ENCODE measurements at regions not wholly inside any gene's neighbourhood (a gene's known extent, or its start where the extent isn't known, plus 50 kb on each side); places are given as distances from the start of the nearest gene placed in this dataset.

DNA sequence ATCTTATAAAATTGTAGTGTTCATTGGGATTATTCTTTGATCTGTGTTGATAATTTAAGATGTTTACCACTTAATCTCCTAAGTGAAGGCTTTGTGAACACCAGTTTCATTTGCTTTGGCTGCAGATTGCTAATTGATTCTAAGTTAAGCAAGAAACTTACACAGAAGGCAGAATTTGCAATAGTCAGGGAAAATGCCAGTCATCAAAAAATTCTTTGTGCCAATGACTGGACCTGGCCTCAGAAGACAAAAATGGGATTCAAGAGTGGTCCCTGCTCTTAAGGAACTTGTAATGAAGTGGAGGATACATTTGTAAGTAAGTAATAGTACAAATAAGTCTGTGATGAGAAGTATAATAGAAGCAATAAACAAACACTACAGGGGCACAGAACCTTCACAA, 63.3 kb upstream of the EXOC2 start:
- no peak for DNase-seq
- in situ Hi-C loops (cut with MboI; ENCODE audit: low pct_unique_long_range_greater_than_20kb, low sequenced_read_pairs): no loop called here

DNA sequence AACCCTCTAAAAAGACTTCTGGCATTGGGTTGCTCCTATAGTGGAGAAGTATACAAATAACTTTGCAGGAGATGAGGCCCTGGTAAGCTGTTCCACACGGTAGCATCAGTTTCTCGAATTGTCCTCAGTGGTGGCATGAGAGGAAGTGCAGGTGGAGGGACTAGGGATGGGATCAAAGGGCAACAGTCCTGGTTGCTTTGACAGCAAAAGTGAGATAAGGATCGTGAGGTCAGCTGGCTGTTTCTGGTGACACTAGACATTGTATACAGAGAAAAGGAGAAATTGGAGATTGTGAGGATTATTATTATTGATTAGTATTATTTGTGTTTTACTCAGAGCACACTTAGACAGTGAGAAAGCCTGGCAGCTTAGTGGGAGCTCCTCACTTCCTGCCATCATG, 61.3 kb upstream of the EXOC2 start:
- in situ Hi-C loops (cut with MboI; ENCODE audit: low pct_unique_long_range_greater_than_20kb, low sequenced_read_pairs): no loop called here
- DNase-seq: no peak

- DNase-seq: no peak
- in situ Hi-C loops (cut with MboI; ENCODE audit: low pct_unique_long_range_greater_than_20kb, low sequenced_read_pairs): no loop called here
Observed at GRCh38 chr6:753486-753885, 60.5 kb upstream of the EXOC2 start.

- in situ Hi-C loops (cut with MboI; ENCODE audit: low pct_unique_long_range_greater_than_20kb, low sequenced_read_pairs): no loop called here
- no peak for DNase-seq
Observed at GRCh38 chr6:752438-752837, 59.5 kb upstream of the EXOC2 start.

DNA sequence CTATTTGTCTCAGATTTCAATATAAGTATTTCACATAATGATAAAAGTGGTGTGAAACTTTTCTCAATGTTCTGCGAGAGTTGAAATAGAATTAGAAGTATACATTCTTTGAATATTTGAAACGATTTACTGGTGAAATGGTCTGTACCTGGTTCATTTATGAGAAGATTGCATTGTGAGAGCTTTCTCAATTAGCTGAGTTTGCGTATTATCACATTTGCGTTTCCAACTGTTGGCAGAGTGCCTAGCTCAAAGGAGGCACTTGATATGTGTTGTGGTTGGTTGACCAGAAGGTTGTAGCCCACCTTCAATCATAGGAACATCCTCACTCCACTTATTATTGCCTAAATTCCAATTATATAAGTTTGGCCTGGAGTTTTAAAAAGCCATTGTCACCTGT, 58.8 kb upstream of the EXOC2 start:
- no peak for DNase-seq
- in situ Hi-C loops (cut with MboI; ENCODE audit: low pct_unique_long_range_greater_than_20kb, low sequenced_read_pairs): no loop called here

- in situ Hi-C loops (cut with MboI; ENCODE audit: low pct_unique_long_range_greater_than_20kb, low sequenced_read_pairs): no loop called here
- no peak for DNase-seq
Observed at GRCh38 chr6:747921-748320, 55.0 kb upstream of the EXOC2 start.

GRCh38 chr6:747028-747427, 54.1 kb upstream of the EXOC2 start:
- peak; percentile 34 for DNase-seq
- in situ Hi-C loops (cut with MboI; ENCODE audit: low pct_unique_long_range_greater_than_20kb, low sequenced_read_pairs): no loop called here

GRCh38 chr6:744666-745353, 51.9 kb upstream of the EXOC2 start:
- in situ Hi-C loops (cut with MboI; ENCODE audit: low pct_unique_long_range_greater_than_20kb, low sequenced_read_pairs): no loop called here
- no peak for DNase-seq

GRCh38 chr6:743320-744096, 50.6 kb upstream of the EXOC2 start:
- in situ Hi-C loops (cut with MboI; ENCODE audit: low pct_unique_long_range_greater_than_20kb, low sequenced_read_pairs): no loop called here
- no peak for DNase-seq

All from KBM-7 (cell line).